ENCODE measurements at regions not wholly inside any gene's neighbourhood (a gene's known extent, or its start where the extent isn't known, plus 50 kb on each side); places are given as distances from the start of the nearest gene placed in this dataset.

- TF ChIP-seq ZBTB33 (IDR thresholded peaks at IDR 0.05): no peak
- TF ChIP-seq FOXA2 (IDR thresholded peaks at IDR 0.05): no peak
- TF ChIP-seq HNF4A (conservative IDR thresholded peaks at IDR 0.05): no peak
- no peak for TF ChIP-seq ATF3 (IDR thresholded peaks at IDR 0.05)
- no peak for TF ChIP-seq GABPA (IDR thresholded peaks at IDR 0.05 in 1 of 2, conservative IDR thresholded peaks at IDR 0.05 in 1 of 2)
- TF ChIP-seq JUND (IDR thresholded peaks at IDR 0.05): no peak
- no peak for TF ChIP-seq RXRA (IDR thresholded peaks at IDR 0.05)
- no peak for TF ChIP-seq TAF1 (conservative IDR thresholded peaks at IDR 0.05)
- TF ChIP-seq YY1 (IDR thresholded peaks at IDR 0.05): no peak
Observed at GRCh38 chr11:103552086-103552485, 442.9 kb downstream of the DYNC2H1 start (continued).

GRCh38 chr11:103556171-103556570, 446.9 kb downstream of the DYNC2H1 start:
- Histone ChIP-seq H3K36me3 (ENCODE audit: control insufficient read depth in 4 of 4, insufficient read depth in 3 of 4, low read depth in 1 of 4, low read length in 3 of 4) (no peaks in the 10 kb centered on the region), H3K4me3 (ENCODE audit: low read depth in 1 of 3, low read length in 3 of 3) (no peak overlapping the region), H3K4me1 (ENCODE audit: control insufficient read depth in 4 of 4, insufficient read depth in 4 of 4, low read length in 3 of 4) (no peaks in the 10 kb centered on the region), H3K27ac (ENCODE audit: low read depth in 1 of 2, low read length in 2 of 2) (no peak overlapping the region), H3K9me3 (ENCODE audit: control insufficient read depth in 4 of 4, low read length in 3 of 4) (peaks cover 0 to 3% (median 0%) of the 10 kb centered on the region in 4 donors), H3K9ac (ENCODE audit: low read depth in 1 of 2, low read length in 2 of 2) (no peak overlapping the region), H3K27me3 (ENCODE audit: control insufficient read depth in 4 of 4, insufficient read depth in 4 of 4, low read length in 3 of 4) (no peaks in the 10 kb centered on the region)
- WGBS: 55% methylated on average over 3 of the region's 3 CpGs
- TF ChIP-seq HNF4G (IDR thresholded peaks at IDR 0.05) (no peak), ZBTB33 (IDR thresholded peaks at IDR 0.05) (no peak), CTCF (IDR thresholded peaks at IDR 0.05; ENCODE audit: low read depth, low read length, missing input control) (no peak), YY1 (IDR thresholded peaks at IDR 0.05) (no peak), GABPA (IDR thresholded peaks at IDR 0.05 in 1 of 2, conservative IDR thresholded peaks at IDR 0.05 in 1 of 2) (no peak), REST (IDR thresholded peaks at IDR 0.05) (no peak), NR2F2 (IDR thresholded peaks at IDR 0.05) (no peak), HNF4A (conservative IDR thresholded peaks at IDR 0.05) (no peak), FOXA2 (IDR thresholded peaks at IDR 0.05) (no peak), FOXA1 (IDR thresholded peaks at IDR 0.05) (no peak), RAD21 (IDR thresholded peaks at IDR 0.05) (no peak), SP1 (IDR thresholded peaks at IDR 0.05) (no peak)
- no peak for DNase-seq (ENCODE audit: low spot score)

Data from liver (tissue), 8 donors.